ENCODE measurements at regions not wholly inside any gene's neighbourhood (a gene's known extent, or its start where the extent isn't known, plus 50 kb on each side); places are given as distances from the start of the nearest gene placed in this dataset.

- no peak for TF ChIP-seq POLR2A (IDR thresholded peaks at IDR 0.05; ENCODE audit: low read length)
- TF ChIP-seq GATA1 (IDR thresholded peaks at IDR 0.05; ENCODE audit: low read depth, low read length), result no peak
Measured at GRCh38 chr11:112381578-112381977, 120.9 kb upstream of the PLET1 start.

All from erythroblast (primary cell).